ENCODE measurements at regions not wholly inside any gene's neighbourhood (a gene's known extent, or its start where the extent isn't known, plus 50 kb on each side); places are given as distances from the start of the nearest gene placed in this dataset.

- TF ChIP-seq, protein P1, sequence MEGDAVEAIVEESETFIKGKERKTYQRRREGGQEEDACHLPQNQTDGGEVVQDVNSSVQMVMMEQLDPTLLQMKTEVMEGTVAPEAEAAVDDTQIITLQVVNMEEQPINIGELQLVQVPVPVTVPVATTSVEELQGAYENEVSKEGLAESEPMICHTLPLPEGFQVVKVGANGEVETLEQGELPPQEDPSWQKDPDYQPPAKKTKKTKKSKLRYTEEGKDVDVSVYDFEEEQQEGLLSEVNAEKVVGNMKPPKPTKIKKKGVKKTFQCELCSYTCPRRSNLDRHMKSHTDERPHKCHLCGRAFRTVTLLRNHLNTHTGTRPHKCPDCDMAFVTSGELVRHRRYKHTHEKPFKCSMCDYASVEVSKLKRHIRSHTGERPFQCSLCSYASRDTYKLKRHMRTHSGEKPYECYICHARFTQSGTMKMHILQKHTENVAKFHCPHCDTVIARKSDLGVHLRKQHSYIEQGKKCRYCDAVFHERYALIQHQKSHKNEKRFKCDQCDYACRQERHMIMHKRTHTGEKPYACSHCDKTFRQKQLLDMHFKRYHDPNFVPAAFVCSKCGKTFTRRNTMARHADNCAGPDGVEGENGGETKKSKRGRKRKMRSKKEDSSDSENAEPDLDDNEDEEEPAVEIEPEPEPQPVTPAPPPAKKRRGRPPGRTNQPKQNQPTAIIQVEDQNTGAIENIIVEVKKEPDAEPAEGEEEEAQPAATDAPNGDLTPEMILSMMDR (IDR thresholded peaks at IDR 0.05), result no peak
- TF ChIP-seq POLR2A (IDR thresholded peaks at IDR 0.05), result no peak
Observed at GRCh38 chr3:137519602-137520001, 244.5 kb upstream of the SOX14 start.
